DOHH2 (cell line): ENCODE measurements at regions not wholly inside any gene's neighbourhood (a gene's known extent, or its start where the extent isn't known, plus 50 kb on each side); places are given as distances from the start of the nearest gene placed in this dataset.

Experiments used
- EZH2phosphoT487 ChIP-seq: fragments of 200-600 bp; sonication (generic); IDR thresholded peaks from 2 replicates; pipeline ENCODE4 v1.6.1; 2017; ENCODE audit warnings: borderline replicate concordance, mild to moderate bottlenecking, antibody characterized with exemption, low read length, moderate library complexity, mixed read lengths
- TF ChIP-seq, protein P1 (sequence below): fragments of 200-600 bp; sonication (generic); IDR thresholded peaks from one replicate; pipeline ENCODE4 v1.5.1; 2014; ENCODE audit warnings: antibody characterized with exemption, mild to moderate bottlenecking, low read depth, low read length; ENCODE audit not compliant: poor library complexity, severe bottlenecking

DNA sequence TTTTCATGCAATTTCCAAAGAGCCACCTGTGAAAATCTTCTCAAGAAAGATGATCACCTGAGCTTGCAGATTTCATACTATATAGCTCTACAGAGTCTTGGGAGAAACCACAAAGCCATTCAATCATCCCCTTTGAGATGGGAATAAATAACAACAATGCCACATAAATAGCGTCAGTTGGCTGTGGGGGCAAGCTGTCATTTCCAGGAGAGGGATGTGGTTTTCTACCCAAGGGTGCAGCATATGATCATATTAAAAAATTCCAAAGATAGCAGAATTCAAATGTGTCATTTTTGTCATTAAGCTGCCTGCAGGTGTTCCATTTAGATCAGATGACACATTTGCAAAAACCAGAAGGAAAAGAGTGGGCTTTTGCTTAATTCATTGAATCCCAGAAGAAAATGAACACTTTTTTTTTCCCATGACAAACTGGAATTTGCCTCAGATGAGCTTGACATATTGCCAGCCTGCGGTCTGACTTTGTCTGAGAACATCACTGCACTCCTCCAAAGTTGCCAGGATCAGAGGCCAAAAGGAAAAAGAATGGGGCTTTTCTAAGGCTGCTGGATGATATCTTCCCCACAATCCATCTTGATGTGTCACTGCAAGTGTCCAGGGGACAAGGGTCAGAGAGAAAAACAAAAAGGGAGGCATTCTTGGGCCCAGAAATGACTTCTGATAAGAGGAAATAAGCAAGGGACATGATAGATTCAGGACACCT, 314.1 kb upstream of the USP25 start:
- TF ChIP-seq, protein P1, sequence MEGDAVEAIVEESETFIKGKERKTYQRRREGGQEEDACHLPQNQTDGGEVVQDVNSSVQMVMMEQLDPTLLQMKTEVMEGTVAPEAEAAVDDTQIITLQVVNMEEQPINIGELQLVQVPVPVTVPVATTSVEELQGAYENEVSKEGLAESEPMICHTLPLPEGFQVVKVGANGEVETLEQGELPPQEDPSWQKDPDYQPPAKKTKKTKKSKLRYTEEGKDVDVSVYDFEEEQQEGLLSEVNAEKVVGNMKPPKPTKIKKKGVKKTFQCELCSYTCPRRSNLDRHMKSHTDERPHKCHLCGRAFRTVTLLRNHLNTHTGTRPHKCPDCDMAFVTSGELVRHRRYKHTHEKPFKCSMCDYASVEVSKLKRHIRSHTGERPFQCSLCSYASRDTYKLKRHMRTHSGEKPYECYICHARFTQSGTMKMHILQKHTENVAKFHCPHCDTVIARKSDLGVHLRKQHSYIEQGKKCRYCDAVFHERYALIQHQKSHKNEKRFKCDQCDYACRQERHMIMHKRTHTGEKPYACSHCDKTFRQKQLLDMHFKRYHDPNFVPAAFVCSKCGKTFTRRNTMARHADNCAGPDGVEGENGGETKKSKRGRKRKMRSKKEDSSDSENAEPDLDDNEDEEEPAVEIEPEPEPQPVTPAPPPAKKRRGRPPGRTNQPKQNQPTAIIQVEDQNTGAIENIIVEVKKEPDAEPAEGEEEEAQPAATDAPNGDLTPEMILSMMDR, result no peak
- TF ChIP-seq EZH2phosphoT487, result no peak
